Breast epithelium (tissue), 4 donors: ENCODE measurements at regions not wholly inside any gene's neighbourhood (a gene's known extent, or its start where the extent isn't known, plus 50 kb on each side); places are given as distances from the start of the nearest gene placed in this dataset.
"Not testable (repeated sequence)": the region's sequence is repeated elsewhere in the genome, so short reads cannot be mapped to it uniquely, and the experiment has no call there.

Experiments used
- DNase-seq, 2 donors: peaks; one replicate each; pipeline ENCODE4 v3.0.0-alpha.2; 2019; ENCODE audit warnings: low spot score in 2 of 2
- H3K27ac ChIP-seq, 2 donors: fragments of 200-600 bp; sonication (generic) in 1 of 2; one replicate each; pipeline ENCODE4 v1.5.1; 2016 to 2019; ENCODE audit warnings: mild to moderate bottlenecking in 1 of 2
- H3K27me3 ChIP-seq, 2 donors: fragments of 200-600 bp; sonication (generic) in 1 of 2; one replicate each; pipeline versions ENCODE4 v1.5.1 to v1.6.0; 2017 to 2019; ENCODE audit warnings: control low read depth in 1 of 2, mild to moderate bottlenecking in 1 of 2
- H3K36me3 ChIP-seq: fragments of 200-600 bp; one replicate; pipeline ENCODE4 v1.5.1; 2019
- H3K4me1 ChIP-seq, 2 donors: fragments of 200-600 bp; sonication (generic); one replicate each; pipeline ENCODE4 v1.5.1; 2016 to 2019; ENCODE audit warnings: control low read depth in 1 of 2
- H3K4me3 ChIP-seq, 3 donors: fragments of 200-600 bp; sonication (generic); 1 replicate in 2 of 3; 2 replicates in 1 of 3; pipeline ENCODE4 v1.5.1; 2016 to 2019; ENCODE audit warnings: mild to moderate bottlenecking in 3 of 3, moderate library complexity in 2 of 3
- H3K9me3 ChIP-seq, 2 donors: fragments of 200-600 bp; sonication (generic) in 1 of 2; one replicate each; pipeline ENCODE4 v1.5.1; 2016 to 2019; ENCODE audit warnings: control low read depth in 1 of 2
- POLR2A ChIP-seq: fragments of 450-650 bp; IDR thresholded peaks from one replicate; pipeline ENCODE4 v1.6.1; 2016; ENCODE audit warnings: antibody characterized with exemption, mild to moderate bottlenecking, moderate library complexity
- POLR2AphosphoS5 ChIP-seq, 3 donors: sonication (generic); formaldehyde crosslinking; IDR thresholded peaks; one replicate each; pipeline ENCODE4 v1.6.1; 2017; ENCODE audit warnings: antibody characterized with exemption in 3 of 3
- intact Hi-C: fragments of 100-400 bp; cut with DNase I; formaldehyde crosslinking; loops from one replicate; pipeline ENCODE4 v1.15.1; 2023; ENCODE audit warnings: low total_unique reads
- TF ChIP-seq, protein P1 (sequence below), 3 donors: fragments of 450-650 bp; IDR thresholded peaks; one replicate each; pipeline ENCODE4 v1.5.1; 2016 to 2017; ENCODE audit warnings: antibody characterized with exemption in 3 of 3, mild to moderate bottlenecking in 3 of 3, moderate library complexity in 3 of 3

DNA sequence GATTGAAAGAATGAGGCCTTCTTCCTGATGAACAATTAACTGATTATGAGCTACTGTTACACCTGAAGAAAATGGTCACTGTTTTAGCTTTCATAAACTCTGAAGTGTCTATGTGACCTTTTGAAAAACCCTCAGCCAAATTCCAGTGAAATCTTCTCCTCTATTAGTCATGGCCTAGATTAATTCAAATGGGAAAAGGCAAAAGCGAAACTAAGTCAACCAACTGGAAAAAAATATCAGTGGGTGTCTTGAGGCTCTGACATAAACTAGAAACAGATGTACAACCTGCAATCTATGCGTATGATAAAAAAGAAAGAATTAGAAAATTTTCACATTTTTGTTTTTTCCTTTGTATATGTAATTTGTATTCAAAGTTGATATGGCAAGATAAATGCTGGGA is 169.4 kb upstream of the BANK1 start:
- Histone ChIP-seq H3K4me3 (no peak overlapping the region), H3K36me3 (peaks cover 3% of the 10 kb centered on the region), H3K27ac (no peak overlapping the region), H3K9me3 (no peaks in the 10 kb centered on the region), H3K4me1 (no peaks in the 10 kb centered on the region), H3K27me3 (no peaks in the 10 kb centered on the region)
- no peak for DNase-seq
- intact Hi-C loops: no loop called here
- TF ChIP-seq POLR2A (no peak), POLR2AphosphoS5 (IDR thresholded peaks at IDR 0.05) (no peak)
- TF ChIP-seq, protein P1, sequence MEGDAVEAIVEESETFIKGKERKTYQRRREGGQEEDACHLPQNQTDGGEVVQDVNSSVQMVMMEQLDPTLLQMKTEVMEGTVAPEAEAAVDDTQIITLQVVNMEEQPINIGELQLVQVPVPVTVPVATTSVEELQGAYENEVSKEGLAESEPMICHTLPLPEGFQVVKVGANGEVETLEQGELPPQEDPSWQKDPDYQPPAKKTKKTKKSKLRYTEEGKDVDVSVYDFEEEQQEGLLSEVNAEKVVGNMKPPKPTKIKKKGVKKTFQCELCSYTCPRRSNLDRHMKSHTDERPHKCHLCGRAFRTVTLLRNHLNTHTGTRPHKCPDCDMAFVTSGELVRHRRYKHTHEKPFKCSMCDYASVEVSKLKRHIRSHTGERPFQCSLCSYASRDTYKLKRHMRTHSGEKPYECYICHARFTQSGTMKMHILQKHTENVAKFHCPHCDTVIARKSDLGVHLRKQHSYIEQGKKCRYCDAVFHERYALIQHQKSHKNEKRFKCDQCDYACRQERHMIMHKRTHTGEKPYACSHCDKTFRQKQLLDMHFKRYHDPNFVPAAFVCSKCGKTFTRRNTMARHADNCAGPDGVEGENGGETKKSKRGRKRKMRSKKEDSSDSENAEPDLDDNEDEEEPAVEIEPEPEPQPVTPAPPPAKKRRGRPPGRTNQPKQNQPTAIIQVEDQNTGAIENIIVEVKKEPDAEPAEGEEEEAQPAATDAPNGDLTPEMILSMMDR (IDR thresholded peaks at IDR 0.05): no peak

DNA sequence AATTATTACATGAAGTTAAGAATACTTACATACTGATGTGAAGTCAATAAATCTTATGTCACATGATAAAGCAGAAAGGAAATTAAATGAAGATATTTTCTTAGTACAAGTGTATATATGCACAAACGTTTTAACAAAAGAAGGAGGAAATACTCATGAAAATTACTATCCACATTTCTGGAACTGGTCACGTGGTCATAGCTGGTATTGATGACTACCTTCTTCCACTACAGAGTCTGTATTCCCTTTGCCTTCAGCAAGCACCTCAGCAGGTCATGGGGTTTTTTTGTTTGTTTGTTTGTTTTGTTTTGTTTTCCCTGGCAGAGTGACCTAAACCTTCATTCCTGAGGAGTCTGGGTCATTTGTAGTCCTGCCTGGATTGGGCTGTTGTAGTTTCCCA is 174.9 kb upstream of the BANK1 start:
- no peak for TF ChIP-seq POLR2AphosphoS5 (IDR thresholded peaks at IDR 0.05)
- TF ChIP-seq POLR2A: no peak
- TF ChIP-seq, protein P1 (IDR thresholded peaks at IDR 0.05): no peak
- Histone ChIP-seq H3K4me3 (no peak overlapping the region), H3K27me3 (no peaks in the 10 kb centered on the region), H3K36me3 (no peaks in the 10 kb centered on the region), H3K9me3 (no peaks in the 10 kb centered on the region), H3K4me1 (no peaks in the 10 kb centered on the region), H3K27ac (no peak overlapping the region)
- DNase-seq: no peak
- intact Hi-C loops: no loop called here

DNA sequence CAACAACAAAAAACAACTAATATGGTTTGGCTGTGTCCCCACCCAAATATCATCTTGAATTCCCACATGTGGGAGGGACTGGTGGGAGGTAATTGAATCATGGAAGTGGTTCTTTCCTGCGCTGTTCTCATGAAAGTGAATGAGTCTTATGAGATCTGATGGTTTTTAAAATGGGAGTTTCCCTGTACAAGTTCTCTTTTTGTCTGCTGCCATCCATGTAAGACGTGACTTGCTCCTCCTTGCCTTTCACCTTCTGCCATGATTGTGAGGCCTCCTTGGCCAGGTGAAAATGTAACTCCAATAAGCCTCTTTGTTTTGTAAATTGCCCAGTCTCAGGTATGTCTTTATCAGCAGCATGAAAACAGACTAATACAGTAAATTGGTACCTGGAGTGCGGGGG is 183.5 kb upstream of the BANK1 start:
- H3K36me3 ChIP-seq, intact Hi-C loops, DNase-seq, H3K9me3 ChIP-seq, H3K4me3 ChIP-seq, H3K4me1 ChIP-seq, H3K27ac ChIP-seq, H3K27me3 ChIP-seq: not testable (repeated sequence)

DNA sequence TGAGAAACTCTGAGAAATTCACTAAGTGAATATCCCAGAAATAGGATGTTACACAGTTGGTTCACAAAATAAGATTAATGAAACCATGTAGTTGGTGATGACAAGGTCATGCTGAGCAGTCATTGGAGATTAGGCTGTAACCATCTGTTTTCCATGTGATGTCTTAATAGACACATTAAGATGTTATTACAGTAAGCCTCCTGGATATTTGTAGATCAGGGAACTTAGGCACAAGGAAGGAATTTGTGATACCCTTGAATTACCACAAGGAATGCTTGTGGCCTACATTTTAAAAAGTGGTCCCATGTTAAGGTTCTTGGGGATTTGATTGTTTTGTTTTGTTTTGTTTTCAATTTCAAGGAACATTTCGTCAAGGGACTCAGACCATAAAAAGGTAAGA is 185.6 kb upstream of the BANK1 start:
- Histone ChIP-seq H3K27ac (no peak overlapping the region), H3K27me3 (no peaks in the 10 kb centered on the region), H3K4me1 (no peaks in the 10 kb centered on the region), H3K9me3 (no peaks in the 10 kb centered on the region), H3K4me3 (no peak overlapping the region), H3K36me3 (no peaks in the 10 kb centered on the region)
- DNase-seq: no peak
- intact Hi-C loops: no loop called here
- TF ChIP-seq, protein P1 (IDR thresholded peaks at IDR 0.05): no peak
- TF ChIP-seq POLR2AphosphoS5 (IDR thresholded peaks at IDR 0.05): no peak
- TF ChIP-seq POLR2A: no peak

DNA sequence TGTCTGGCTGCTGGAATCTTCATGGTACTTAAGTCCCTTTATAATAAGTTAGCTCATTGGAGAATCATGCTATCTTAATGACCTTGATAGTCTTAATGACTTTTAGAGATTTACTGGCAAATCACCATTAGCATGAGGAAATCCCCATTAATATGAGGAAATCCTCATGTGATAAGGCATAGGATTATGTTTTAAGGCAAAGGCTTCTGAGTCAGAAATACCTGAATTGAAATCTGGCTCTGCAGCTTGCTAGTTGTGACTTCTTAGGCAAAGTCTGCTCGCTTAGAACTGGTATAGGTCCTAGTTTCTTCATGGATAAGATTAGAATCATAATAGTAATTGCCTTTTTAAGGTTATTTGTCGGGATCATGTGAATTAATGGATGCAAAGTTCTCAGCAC is 190.2 kb upstream of the BANK1 start:
- TF ChIP-seq, protein P1 (IDR thresholded peaks at IDR 0.05): no peak
- TF ChIP-seq POLR2A (no peak), POLR2AphosphoS5 (IDR thresholded peaks at IDR 0.05) (no peak)
- Histone ChIP-seq H3K9me3 (no peaks in the 10 kb centered on the region), H3K4me1 (no peaks in the 10 kb centered on the region), H3K36me3 (no peaks in the 10 kb centered on the region), H3K27me3 (no peaks in the 10 kb centered on the region), H3K4me3 (no peak overlapping the region), H3K27ac (no peak overlapping the region)
- intact Hi-C loops: no loop called here
- DNase-seq: no peak

DNA sequence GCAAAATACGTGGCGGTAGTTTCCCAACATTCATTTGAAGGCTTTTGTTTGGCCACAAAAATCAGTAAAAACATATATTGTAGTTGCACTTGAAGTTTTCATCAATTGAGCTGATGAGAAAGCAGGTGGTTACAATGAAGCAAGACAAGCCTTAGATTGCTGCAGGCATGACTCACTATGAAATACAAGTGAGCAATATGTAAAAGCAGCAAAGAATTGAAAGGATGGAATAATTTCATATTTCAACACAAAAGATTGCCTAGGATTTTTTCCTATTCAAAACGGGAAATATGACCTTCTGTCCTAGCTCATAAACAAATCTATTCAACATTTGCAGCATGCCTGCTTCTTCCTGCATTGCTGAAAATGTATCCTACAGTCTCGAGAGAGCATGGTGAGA is 190.9 kb upstream of the BANK1 start:
- Histone ChIP-seq H3K36me3 (no peaks in the 10 kb centered on the region), H3K27me3 (no peaks in the 10 kb centered on the region), H3K27ac (no peak overlapping the region), H3K4me1 (no peaks in the 10 kb centered on the region), H3K9me3 (no peaks in the 10 kb centered on the region), H3K4me3 (no peak overlapping the region)
- no peak for TF ChIP-seq POLR2AphosphoS5 (IDR thresholded peaks at IDR 0.05)
- TF ChIP-seq POLR2A: no peak
- TF ChIP-seq, protein P1 (IDR thresholded peaks at IDR 0.05): no peak
- intact Hi-C loops: no loop called here
- DNase-seq: no peak
